SK-N-SH (cell line): ENCODE measurements at regions not wholly inside any gene's neighbourhood (a gene's known extent, or its start where the extent isn't known, plus 50 kb on each side); places are given as distances from the start of the nearest gene placed in this dataset.

ENCODE experiments used
- CTCF ChIA-PET: fragments of 300-600, 350-600 bp; formaldehyde crosslinking; extraction: SDS; loops from one replicate; lab custom pipeline; 2021; lab: Yijun Ruan, JAX
- POLR2A ChIA-PET: fragments of 350-600 bp; sonication (Branson Sonifier 250); formaldehyde crosslinking; extraction: SDS; loops from one replicate; lab custom pipeline; 2020; ENCODE audit warnings: antibody characterized with exemption, inconsistent platforms; lab: Yijun Ruan, JAX
- DNase-seq: peaks from one replicate; pipeline ENCODE4 v3.0.0; 2012
- H2AFZ ChIP-seq: fragments of 200-600 bp; sonication (generic); 2 replicates; pipeline ENCODE4 v1.8.1; 2016; ENCODE audit warnings: antibody characterized with exemption, mild to moderate bottlenecking, low read depth
- H3F3A ChIP-seq: fragments of 200-600 bp; sonication (generic); replicated peaks from 2 replicates; pipeline ENCODE3; 2016; ENCODE audit warnings: antibody characterized with exemption, mild to moderate bottlenecking; ENCODE audit not compliant: insufficient read depth
- H3K27ac ChIP-seq, 2 experiments: fragments of 200-500 bp in 1 of 2; fragments of 200-600 bp in 1 of 2; sonication (Bioruptor generic) in 1 of 2; sonication (generic), shearing (Covaris generic) in 1 of 2; 2 replicates each; pipeline versions ENCODE4 v1.5.1 to v1.6.1; 2014 to 2016; ENCODE audit warnings: low read depth in 2 of 2, inconsistent platforms in 1 of 2, low read length in 1 of 2, mild to moderate bottlenecking in 1 of 2, mixed read lengths in 1 of 2
- H3K27me3 ChIP-seq: fragments of 200-600 bp; sonication (generic), shearing (Covaris generic); 2 replicates; pipeline ENCODE4 v1.6.1; 2016; ENCODE audit warnings: mixed run types; ENCODE audit not compliant: insufficient read depth
- H3K36me3 ChIP-seq, 2 experiments: fragments of 200-500 bp in 1 of 2; fragments of 200-600 bp in 1 of 2; sonication (Bioruptor generic) in 1 of 2; sonication (generic) in 1 of 2; replicated peaks in 1 of 2; 2 replicates each; pipeline versions ENCODE3 to v1.5.1; 2014 to 2016; ENCODE audit warnings: low read length in 1 of 2, mild to moderate bottlenecking in 1 of 2; ENCODE audit not compliant: insufficient read depth in 2 of 2, control insufficient read depth in 1 of 2
- H3K4me1 ChIP-seq, 2 experiments: fragments of 200-500 bp in 1 of 2; fragments of 200-600 bp in 1 of 2; sonication (Bioruptor generic) in 1 of 2; sonication (generic), shearing (Covaris generic) in 1 of 2; 2 replicates each; pipeline versions ENCODE4 v1.5.1 to v1.6.1; 2014 to 2016; ENCODE audit warnings: low read depth in 1 of 2, low read length in 1 of 2, mixed run types in 1 of 2; ENCODE audit not compliant: insufficient read depth in 2 of 2, control insufficient read depth in 1 of 2
- H3K4me2 ChIP-seq: fragments of 200-600 bp; sonication (generic), shearing (Covaris generic); 2 replicates; pipeline ENCODE4 v1.6.1; 2017; ENCODE audit warnings: mixed run types
- H3K4me3 ChIP-seq, 2 experiments: fragments of 200-500 bp in 1 of 2; fragments of 200-600 bp in 1 of 2; sonication (Bioruptor generic) in 1 of 2; sonication (generic), shearing (Covaris generic) in 1 of 2; 2 replicates each; pipeline versions ENCODE4 v1.5.1 to v1.8.1; 2014 to 2016; ENCODE audit warnings: low read depth in 2 of 2, inconsistent platforms in 1 of 2, low read length in 1 of 2, mild to moderate bottlenecking in 1 of 2, mixed read lengths in 1 of 2, moderate library complexity in 1 of 2
- H3K79me2 ChIP-seq: fragments of 200-600 bp; sonication (generic); 2 replicates; pipeline ENCODE4 v1.8.1; 2017; ENCODE audit warnings: mild to moderate bottlenecking; ENCODE audit not compliant: insufficient read depth
- H3K9ac ChIP-seq: fragments of 200-600 bp; sonication (generic); 2 replicates; pipeline ENCODE4 v1.6.1; 2017; ENCODE audit warnings: mixed run types
- H3K9me2 ChIP-seq: fragments of 200-600 bp; sonication (generic); 2 replicates; pipeline ENCODE4 v1.6.1; 2017; ENCODE audit warnings: mixed run types
- H3K9me3 ChIP-seq: fragments of 200-600 bp; sonication (generic); 2 replicates; pipeline ENCODE4 v1.6.1; 2017; ENCODE audit warnings: mixed run types, mild to moderate bottlenecking, moderate library complexity
- H4K20me1 ChIP-seq: fragments of 200-600 bp; sonication (generic); 2 replicates; pipeline ENCODE4 v1.6.1; 2017; ENCODE audit warnings: mild to moderate bottlenecking, mixed run types; ENCODE audit not compliant: insufficient read depth
- ELF1 ChIP-seq: IDR thresholded peaks from 2 replicates; pipeline ENCODE4 v1.4.0; 2012
- EP300 ChIP-seq, 2 experiments: IDR thresholded peaks; 2 replicates each; pipeline versions ENCODE4 v1.4.0 to v1.6.1; 2012; ENCODE audit warnings: borderline replicate concordance in 1 of 2, low read depth in 1 of 2, low read length in 1 of 2
- EZH2phosphoT487 ChIP-seq: fragments of 200-600 bp; sonication (generic); IDR thresholded peaks from 2 replicates; pipeline ENCODE4 v1.6.1; 2017; ENCODE audit warnings: low read depth, mixed run types, mild to moderate bottlenecking, antibody characterized with exemption, moderate library complexity, borderline replicate concordance
- FOSL2 ChIP-seq: IDR thresholded peaks from 2 replicates; pipeline ENCODE4 v1.4.0; 2012; ENCODE audit warnings: low read depth, mild to moderate bottlenecking, moderate library complexity, borderline replicate concordance
- FOXJ3 ChIP-seq: sonication (generic); formaldehyde crosslinking; IDR thresholded peaks from 2 replicates; pipeline ENCODE4 v1.5.1; 2020; ENCODE audit warnings: mild to moderate bottlenecking, missing genetic modification reagents
- GABPA ChIP-seq: IDR thresholded peaks from 2 replicates; pipeline ENCODE4 v1.4.0; 2012; ENCODE audit warnings: low read depth, mild to moderate bottlenecking
- JUND ChIP-seq: IDR thresholded peaks from 2 replicates; pipeline ENCODE4 v1.4.0; 2012
- MEF2A ChIP-seq: IDR thresholded peaks from 2 replicates; pipeline ENCODE4 v1.4.0; 2012; ENCODE audit warnings: low read depth, borderline replicate concordance
- MXI1 ChIP-seq: IDR thresholded peaks from 2 replicates; pipeline ENCODE4 v1.6.1; 2012; ENCODE audit warnings: mild to moderate bottlenecking, low read depth, low read length, improper control_type of control experiment
- POLR2AphosphoS5 ChIP-seq: IDR thresholded peaks from 2 replicates; pipeline ENCODE4 v1.6.1; 2012; ENCODE audit warnings: low read depth, low read length
- RAD21 ChIP-seq: IDR thresholded peaks from 2 replicates; pipeline ENCODE4 v1.6.1; 2012; ENCODE audit warnings: mild to moderate bottlenecking, low read length
- RFX5 ChIP-seq: IDR thresholded peaks from 2 replicates; pipeline ENCODE4 v1.6.1; 2012; ENCODE audit warnings: mild to moderate bottlenecking, improper control_type of control experiment, low read length
- RXRA ChIP-seq: IDR thresholded peaks from 2 replicates; pipeline ENCODE4 v1.4.0; 2012; ENCODE audit warnings: low read depth, mild to moderate bottlenecking, borderline replicate concordance
- SIN3A ChIP-seq: IDR thresholded peaks from 2 replicates; pipeline ENCODE4 v1.6.1; 2012; ENCODE audit warnings: low read depth, mild to moderate bottlenecking, low read length, moderate library complexity, borderline replicate concordance
- SMC3 ChIP-seq: IDR thresholded peaks from 2 replicates; pipeline ENCODE4 v1.6.1; 2012; ENCODE audit warnings: low read depth, low read length, improper control_type of control experiment
- USF2 ChIP-seq: fragments of 150-350 bp; IDR thresholded peaks from 2 replicates; pipeline ENCODE4 v1.6.1; 2017; ENCODE audit warnings: antibody characterized with exemption, low read length, low read depth, borderline replicate concordance
- WGBS: methylation state at CpG from one replicate; pipeline ENCODE4 v1.1.6; 2017; ENCODE audit warnings: low lambda C conversion rate; 5-methylcytosine and 5-hydroxymethylcytosine counted together
- TF ChIP-seq, protein P1 (sequence below): fragments of 200-600 bp; sonication (generic); IDR thresholded peaks from 2 replicates; pipeline ENCODE4 v1.6.1; 2017; ENCODE audit warnings: antibody characterized with exemption, mild to moderate bottlenecking, moderate library complexity

DNA sequence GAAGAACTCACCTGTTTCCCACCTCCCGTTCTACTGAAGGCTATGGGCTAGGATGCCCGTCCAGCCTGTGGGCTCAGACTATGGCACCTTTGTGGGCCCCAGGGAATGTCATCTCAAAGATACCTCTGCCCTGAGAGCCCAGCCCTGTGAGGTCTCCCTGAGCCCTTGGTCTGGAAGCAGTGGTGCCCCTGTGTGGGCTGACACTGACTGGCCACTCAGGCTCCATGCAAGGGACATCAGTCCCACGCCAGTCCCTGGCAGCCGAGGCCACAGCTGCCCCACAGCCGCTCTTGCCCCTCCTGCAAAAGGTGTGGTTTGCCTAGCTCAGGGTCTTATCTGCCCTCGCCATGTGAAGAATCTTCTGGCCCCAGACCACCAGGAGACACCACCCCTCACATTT lies 106.9 kb downstream of the KLF13 start:
- Histone ChIP-seq H3K27ac (no peak overlapping the region), H3K4me1 (peaks cover 0 to 19% of the 10 kb centered on the region in 2 experiments; a peak in 1 of 4 replicates), H3F3A (no peaks in the 10 kb centered on the region), H3K9ac (no peak overlapping the region), H3K79me2 (no peaks in the 10 kb centered on the region), H3K36me3 (no peaks in the 10 kb centered on the region), H3K4me2 (no peak overlapping the region), H4K20me1 (no peaks in the 10 kb centered on the region), H3K9me3 (no peaks in the 10 kb centered on the region), H3K27me3 (no peaks in the 10 kb centered on the region; the same call in 1 of the 2 replicates), H2AFZ (no peak overlapping the region), H3K4me3 (no peak overlapping the region), H3K9me2 (no peaks in the 10 kb centered on the region)
- WGBS = 78% methylated on average over 4 of the region's 6 CpGs
- POLR2A ChIA-PET = interaction anchor here (1.8 kb wide), 1 partner anchor 107 kb away, joined by 6 read pairs; the partner anchor contains the start of gene KLF13
- no peak for TF ChIP-seq JUND
- no peak for TF ChIP-seq EZH2phosphoT487
- no peak for TF ChIP-seq RFX5
- no peak for TF ChIP-seq GABPA
- TF ChIP-seq EP300 (IDR thresholded peaks at IDR 0.05; ENCODE audit: borderline replicate concordance in 1 of 2, low read depth in 1 of 2, low read length in 1 of 2) = no peak
- no peak for TF ChIP-seq ELF1
- no peak for TF ChIP-seq SMC3
- TF ChIP-seq MEF2A = no peak
- TF ChIP-seq RXRA = no peak
- TF ChIP-seq, protein P1, sequence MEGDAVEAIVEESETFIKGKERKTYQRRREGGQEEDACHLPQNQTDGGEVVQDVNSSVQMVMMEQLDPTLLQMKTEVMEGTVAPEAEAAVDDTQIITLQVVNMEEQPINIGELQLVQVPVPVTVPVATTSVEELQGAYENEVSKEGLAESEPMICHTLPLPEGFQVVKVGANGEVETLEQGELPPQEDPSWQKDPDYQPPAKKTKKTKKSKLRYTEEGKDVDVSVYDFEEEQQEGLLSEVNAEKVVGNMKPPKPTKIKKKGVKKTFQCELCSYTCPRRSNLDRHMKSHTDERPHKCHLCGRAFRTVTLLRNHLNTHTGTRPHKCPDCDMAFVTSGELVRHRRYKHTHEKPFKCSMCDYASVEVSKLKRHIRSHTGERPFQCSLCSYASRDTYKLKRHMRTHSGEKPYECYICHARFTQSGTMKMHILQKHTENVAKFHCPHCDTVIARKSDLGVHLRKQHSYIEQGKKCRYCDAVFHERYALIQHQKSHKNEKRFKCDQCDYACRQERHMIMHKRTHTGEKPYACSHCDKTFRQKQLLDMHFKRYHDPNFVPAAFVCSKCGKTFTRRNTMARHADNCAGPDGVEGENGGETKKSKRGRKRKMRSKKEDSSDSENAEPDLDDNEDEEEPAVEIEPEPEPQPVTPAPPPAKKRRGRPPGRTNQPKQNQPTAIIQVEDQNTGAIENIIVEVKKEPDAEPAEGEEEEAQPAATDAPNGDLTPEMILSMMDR = no peak
- no peak for TF ChIP-seq FOXJ3
- TF ChIP-seq RAD21 = no peak
- TF ChIP-seq POLR2AphosphoS5 = no peak
- TF ChIP-seq FOSL2 = no peak
- CTCF ChIA-PET = interaction anchor here (1.0 to 8.2 kb wide), 10 partner anchors 33 to 226 kb away, joined by 3 to 67 read pairs (median 8); no protein-coding TSS in a partner anchor
- no peak for DNase-seq

GRCh38 chr15:31434275-31434587 lies 107.6 kb downstream of the KLF13 start:
- Histone ChIP-seq H3K9ac (no peak overlapping the region), H3K27me3 (no peaks in the 10 kb centered on the region; the same call in 1 of the 2 replicates), H3K36me3 (no peaks in the 10 kb centered on the region), H3K4me3 (no peak overlapping the region), H3K4me2 (no peak overlapping the region), H3F3A (no peaks in the 10 kb centered on the region), H3K9me3 (no peaks in the 10 kb centered on the region), H4K20me1 (no peaks in the 10 kb centered on the region), H3K4me1 (peaks cover 0 to 19% of the 10 kb centered on the region in 2 experiments; a peak in 1 of 4 replicates), H3K79me2 (no peaks in the 10 kb centered on the region), H2AFZ (no peak overlapping the region), H3K9me2 (no peaks in the 10 kb centered on the region), H3K27ac (no peak overlapping the region)
- POLR2A ChIA-PET = interaction anchor here (1.3 to 1.8 kb wide), 3 partner anchors 36 to 108 kb away, joined by 4 to 6 read pairs (median 5); partner anchors contain the start of gene KLF13
- DNase-seq = no peak
- whole genome bisulfite sequencing = 58% methylated on average over 3 of the region's 3 CpGs
- TF ChIP-seq USF2 (no peak), MXI1 (no peak), SIN3A (no peak), ELF1 (no peak)
- CTCF ChIA-PET = interaction anchor here (0.7 to 8.2 kb wide), 28 partner anchors 13 to 305 kb away, joined by 3 to 67 read pairs (median 8); no protein-coding TSS in a partner anchor
